COLO668 (cell line): ENCODE measurements at regions not wholly inside any gene's neighbourhood (a gene's known extent, or its start where the extent isn't known, plus 50 kb on each side); places are given as distances from the start of the nearest gene placed in this dataset.

ENCODE experiments used
- DNase-seq: peaks from one replicate; lab custom pipeline; 2025; ENCODE audit not compliant: unreplicated experiment; lab: John Stamatoyannopoulos, UW

GRCh38 chr7:155201325-155202087 lies 96.2 kb upstream of the INSIG1 start:
- DNase-seq, result no peak

- no peak for DNase-seq
These were observed 95.4 kb upstream of the INSIG1 start for GRCh38 chr7:155202106-155202871.

GRCh38 chr7:155203059-155203881 lies 94.4 kb upstream of the INSIG1 start:
- no peak for DNase-seq

- DNase-seq, result no peak
These were observed 93.6 kb upstream of the INSIG1 start for GRCh38 chr7:155203882-155204691.

GRCh38 chr7:155204744-155205367 lies 92.8 kb upstream of the INSIG1 start:
- DNase-seq, result no peak

- DNase-seq, result no peak
These were observed 92.0 kb upstream of the INSIG1 start for GRCh38 chr7:155205368-155206317.

GRCh38 chr7:155206318-155207020 lies 91.2 kb upstream of the INSIG1 start:
- no peak for DNase-seq

GRCh38 chr7:155207326-155208002 lies 90.2 kb upstream of the INSIG1 start:
- no peak for DNase-seq

- DNase-seq, result no peak
These were observed 88.8 kb upstream of the INSIG1 start for GRCh38 chr7:155208681-155209477.

- DNase-seq, result no peak
These were observed 88.0 kb upstream of the INSIG1 start for GRCh38 chr7:155209478-155210319.

- DNase-seq, result no peak
These were observed 87.3 kb upstream of the INSIG1 start for GRCh38 chr7:155210356-155210755.

- no peak for DNase-seq
These were observed 86.5 kb upstream of the INSIG1 start for GRCh38 chr7:155211173-155211572.

GRCh38 chr7:155211761-155212160 lies 85.9 kb upstream of the INSIG1 start:
- no peak for DNase-seq

GRCh38 chr7:155212301-155213015 lies 85.2 kb upstream of the INSIG1 start:
- DNase-seq, result no peak

GRCh38 chr7:155213385-155213784 lies 84.3 kb upstream of the INSIG1 start:
- DNase-seq, result no peak
